ENCODE measurements at regions not wholly inside any gene's neighbourhood (a gene's known extent, or its start where the extent isn't known, plus 50 kb on each side); places are given as distances from the start of the nearest gene placed in this dataset.

- Mint-ChIP-seq H3K27me3 (no peaks in the 10 kb centered on the region), H3K4me1 (no peaks in the 10 kb centered on the region), H3K9me3 (ENCODE audit: insufficient read depth) (no peaks in the 10 kb centered on the region), H3K4me3 (no peak overlapping the region), H3K27ac (no peak overlapping the region)
- Histone ChIP-seq H3K4me2 (replicated peaks; ENCODE audit: low read depth, low read length, poor library complexity, severe bottlenecking) (no peak overlapping the region), H3K9me3 (ENCODE audit: control extremely low read depth in 1 of 3, control insufficient read depth in 2 of 3, insufficient read depth in 1 of 3, low read length in 2 of 3) (peaks cover 0 to 4% (median 0%) of the 10 kb centered on the region in 3 donors), H3K36me3 (replicated peaks in 1 of 2; ENCODE audit: control extremely low read depth in 1 of 2, control insufficient read depth in 1 of 2, extremely low read depth in 1 of 2, insufficient read depth in 2 of 2, low read length in 1 of 2) (no peaks in the 10 kb centered on the region), H4K20me1 (ENCODE audit: control insufficient read depth, insufficient read depth, low read length, poor library complexity, severe bottlenecking) (no peaks in the 10 kb centered on the region), H3K9ac (ENCODE audit: low read length) (no peak overlapping the region), H2AFZ (ENCODE audit: insufficient read depth, low read depth, low read length, poor library complexity, severe bottlenecking) (no peak overlapping the region), H3K4me1 (ENCODE audit: control insufficient read depth in 2 of 2, insufficient read depth in 2 of 2, low read length in 2 of 2) (no peaks in the 10 kb centered on the region), H3K4me3 (ENCODE audit: control extremely low read depth in 1 of 5, extremely low read depth in 1 of 5, insufficient read depth in 1 of 5, low read depth in 2 of 5, low read length in 4 of 5) (no peak overlapping the region), H3K79me2 (ENCODE audit: control insufficient read depth, insufficient read depth, low read length) (no peaks in the 10 kb centered on the region), H3K27ac (ENCODE audit: low read length in 2 of 2) (no peak overlapping the region), H3K27me3 (replicated peaks in 1 of 4; ENCODE audit: control extremely low read depth in 1 of 4, control insufficient read depth in 3 of 4, insufficient read depth in 4 of 4, low read length in 3 of 4) (no peaks in the 10 kb centered on the region)
- intact Hi-C loops (cut with micrococcal nuclease) = no loop called here
- ChIA-PET POLR2A (no interaction called here), CTCF (no interaction called here)
- DNase-seq = no peak
- no CpG with 5 or more reads among the region's 2 CpGs for WGBS (ENCODE audit: insufficient coverage)
- no peak for ATAC-seq (ENCODE audit: low read depth)
- no peak for TF ChIP-seq EZH2 (IDR thresholded peaks at IDR 0.05; ENCODE audit: borderline replicate concordance, insufficient read depth, low read depth, low read length, poor library complexity, severe bottlenecking)
- no peak for TF ChIP-seq CTCF (IDR thresholded peaks at IDR 0.05)
Measured at GRCh38 chr11:127713226-127713625, 712.7 kb upstream of the KIRREL3 start.

GRCh38 chr11:127711748-127712147, 711.2 kb upstream of the KIRREL3 start:
- peaks cover 0 to 4% (median 0%) of the 10 kb centered on the region in 3 donors for H3K9me3 ChIP-seq (ENCODE audit: control extremely low read depth in 1 of 3, control insufficient read depth in 2 of 3, insufficient read depth in 1 of 3, low read length in 2 of 3)
- no peak overlapping the region for H2AFZ ChIP-seq (ENCODE audit: insufficient read depth, low read depth, low read length, poor library complexity, severe bottlenecking)
- ChIA-PET POLR2A (no interaction called here), CTCF (no interaction called here)
- no peak overlapping the region for H3K9ac ChIP-seq (ENCODE audit: low read length)
- Mint-ChIP-seq H3K4me3 (no peak overlapping the region), H3K9me3 (ENCODE audit: insufficient read depth) (no peaks in the 10 kb centered on the region), H3K4me1 (no peaks in the 10 kb centered on the region), H3K27ac (no peak overlapping the region), H3K27me3 (no peaks in the 10 kb centered on the region)
- no peaks in the 10 kb centered on the region for H3K36me3 ChIP-seq (replicated peaks in 1 of 2; ENCODE audit: control extremely low read depth in 1 of 2, control insufficient read depth in 1 of 2, extremely low read depth in 1 of 2, insufficient read depth in 2 of 2, low read length in 1 of 2)
- H3K79me2 ChIP-seq (ENCODE audit: control insufficient read depth, insufficient read depth, low read length) = no peaks in the 10 kb centered on the region
- no peak overlapping the region for H3K4me3 ChIP-seq (ENCODE audit: control extremely low read depth in 1 of 5, extremely low read depth in 1 of 5, insufficient read depth in 1 of 5, low read depth in 2 of 5, low read length in 4 of 5)
- H3K4me2 ChIP-seq (replicated peaks; ENCODE audit: low read depth, low read length, poor library complexity, severe bottlenecking) = no peak overlapping the region
- no peaks in the 10 kb centered on the region for H3K27me3 ChIP-seq (replicated peaks in 1 of 4; ENCODE audit: control extremely low read depth in 1 of 4, control insufficient read depth in 3 of 4, insufficient read depth in 4 of 4, low read length in 3 of 4)
- 84% methylated on average over 6 of the region's 6 CpGs for WGBS (ENCODE audit: insufficient coverage)
- intact Hi-C loops (cut with micrococcal nuclease) = no loop called here
- H3K27ac ChIP-seq (ENCODE audit: low read length in 2 of 2) = no peak overlapping the region
- H4K20me1 ChIP-seq (ENCODE audit: control insufficient read depth, insufficient read depth, low read length, poor library complexity, severe bottlenecking) = no peaks in the 10 kb centered on the region
- H3K4me1 ChIP-seq (ENCODE audit: control insufficient read depth in 2 of 2, insufficient read depth in 2 of 2, low read length in 2 of 2) = no peaks in the 10 kb centered on the region
- TF ChIP-seq CTCF (IDR thresholded peaks at IDR 0.05) = no peak
- no peak for TF ChIP-seq EZH2 (IDR thresholded peaks at IDR 0.05; ENCODE audit: borderline replicate concordance, insufficient read depth, low read depth, low read length, poor library complexity, severe bottlenecking)
- no peak for DNase-seq
- no peak for ATAC-seq (ENCODE audit: low read depth)

Measured in B cell (primary cell).